ENCODE measurements at regions not wholly inside any gene's neighbourhood (a gene's known extent, or its start where the extent isn't known, plus 50 kb on each side); places are given as distances from the start of the nearest gene placed in this dataset.

- no peak overlapping the region for H3K27ac ChIP-seq (ENCODE audit: low read depth in 1 of 2, low read length in 2 of 2)
- H3K4me1 ChIP-seq (ENCODE audit: control insufficient read depth in 4 of 4, insufficient read depth in 4 of 4, low read length in 3 of 4) = peaks cover 0 to 4% (median 1%) of the 10 kb centered on the region in 4 donors
- H3K9ac ChIP-seq (ENCODE audit: low read depth in 1 of 2, low read length in 2 of 2) = no peak overlapping the region
- H3K27me3 ChIP-seq (ENCODE audit: control insufficient read depth in 4 of 4, insufficient read depth in 4 of 4, low read length in 3 of 4) = no peaks in the 10 kb centered on the region
- TF ChIP-seq, protein P1, sequence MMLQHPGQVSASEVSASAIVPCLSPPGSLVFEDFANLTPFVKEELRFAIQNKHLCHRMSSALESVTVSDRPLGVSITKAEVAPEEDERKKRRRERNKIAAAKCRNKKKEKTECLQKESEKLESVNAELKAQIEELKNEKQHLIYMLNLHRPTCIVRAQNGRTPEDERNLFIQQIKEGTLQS (IDR thresholded peaks at IDR 0.05) = no peak
- TF ChIP-seq NR2F2 (IDR thresholded peaks at IDR 0.05) (peak; percentile 8), FOXA2 (IDR thresholded peaks at IDR 0.05) (no peak), MAX (IDR thresholded peaks at IDR 0.05) (no peak), FOXA1 (IDR thresholded peaks at IDR 0.05) (no peak), TAF1 (conservative IDR thresholded peaks at IDR 0.05) (no peak), RXRA (IDR thresholded peaks at IDR 0.05) (no peak), JUND (IDR thresholded peaks at IDR 0.05) (no peak), SP1 (IDR thresholded peaks at IDR 0.05) (no peak), HNF4G (IDR thresholded peaks at IDR 0.05) (no peak), RAD21 (IDR thresholded peaks at IDR 0.05) (peak; percentile 79 to 86)
- TF ChIP-seq, protein P2, sequence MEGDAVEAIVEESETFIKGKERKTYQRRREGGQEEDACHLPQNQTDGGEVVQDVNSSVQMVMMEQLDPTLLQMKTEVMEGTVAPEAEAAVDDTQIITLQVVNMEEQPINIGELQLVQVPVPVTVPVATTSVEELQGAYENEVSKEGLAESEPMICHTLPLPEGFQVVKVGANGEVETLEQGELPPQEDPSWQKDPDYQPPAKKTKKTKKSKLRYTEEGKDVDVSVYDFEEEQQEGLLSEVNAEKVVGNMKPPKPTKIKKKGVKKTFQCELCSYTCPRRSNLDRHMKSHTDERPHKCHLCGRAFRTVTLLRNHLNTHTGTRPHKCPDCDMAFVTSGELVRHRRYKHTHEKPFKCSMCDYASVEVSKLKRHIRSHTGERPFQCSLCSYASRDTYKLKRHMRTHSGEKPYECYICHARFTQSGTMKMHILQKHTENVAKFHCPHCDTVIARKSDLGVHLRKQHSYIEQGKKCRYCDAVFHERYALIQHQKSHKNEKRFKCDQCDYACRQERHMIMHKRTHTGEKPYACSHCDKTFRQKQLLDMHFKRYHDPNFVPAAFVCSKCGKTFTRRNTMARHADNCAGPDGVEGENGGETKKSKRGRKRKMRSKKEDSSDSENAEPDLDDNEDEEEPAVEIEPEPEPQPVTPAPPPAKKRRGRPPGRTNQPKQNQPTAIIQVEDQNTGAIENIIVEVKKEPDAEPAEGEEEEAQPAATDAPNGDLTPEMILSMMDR (IDR thresholded peaks at IDR 0.05; ENCODE audit: low read depth, low read length, missing input control) = peak; percentile 44
- TF ChIP-seq, protein P3, sequence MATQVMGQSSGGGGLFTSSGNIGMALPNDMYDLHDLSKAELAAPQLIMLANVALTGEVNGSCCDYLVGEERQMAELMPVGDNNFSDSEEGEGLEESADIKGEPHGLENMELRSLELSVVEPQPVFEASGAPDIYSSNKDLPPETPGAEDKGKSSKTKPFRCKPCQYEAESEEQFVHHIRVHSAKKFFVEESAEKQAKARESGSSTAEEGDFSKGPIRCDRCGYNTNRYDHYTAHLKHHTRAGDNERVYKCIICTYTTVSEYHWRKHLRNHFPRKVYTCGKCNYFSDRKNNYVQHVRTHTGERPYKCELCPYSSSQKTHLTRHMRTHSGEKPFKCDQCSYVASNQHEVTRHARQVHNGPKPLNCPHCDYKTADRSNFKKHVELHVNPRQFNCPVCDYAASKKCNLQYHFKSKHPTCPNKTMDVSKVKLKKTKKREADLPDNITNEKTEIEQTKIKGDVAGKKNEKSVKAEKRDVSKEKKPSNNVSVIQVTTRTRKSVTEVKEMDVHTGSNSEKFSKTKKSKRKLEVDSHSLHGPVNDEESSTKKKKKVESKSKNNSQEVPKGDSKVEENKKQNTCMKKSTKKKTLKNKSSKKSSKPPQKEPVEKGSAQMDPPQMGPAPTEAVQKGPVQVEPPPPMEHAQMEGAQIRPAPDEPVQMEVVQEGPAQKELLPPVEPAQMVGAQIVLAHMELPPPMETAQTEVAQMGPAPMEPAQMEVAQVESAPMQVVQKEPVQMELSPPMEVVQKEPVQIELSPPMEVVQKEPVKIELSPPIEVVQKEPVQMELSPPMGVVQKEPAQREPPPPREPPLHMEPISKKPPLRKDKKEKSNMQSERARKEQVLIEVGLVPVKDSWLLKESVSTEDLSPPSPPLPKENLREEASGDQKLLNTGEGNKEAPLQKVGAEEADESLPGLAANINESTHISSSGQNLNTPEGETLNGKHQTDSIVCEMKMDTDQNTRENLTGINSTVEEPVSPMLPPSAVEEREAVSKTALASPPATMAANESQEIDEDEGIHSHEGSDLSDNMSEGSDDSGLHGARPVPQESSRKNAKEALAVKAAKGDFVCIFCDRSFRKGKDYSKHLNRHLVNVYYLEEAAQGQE (IDR thresholded peaks at IDR 0.05) = no peak
- TF ChIP-seq, protein P4, sequence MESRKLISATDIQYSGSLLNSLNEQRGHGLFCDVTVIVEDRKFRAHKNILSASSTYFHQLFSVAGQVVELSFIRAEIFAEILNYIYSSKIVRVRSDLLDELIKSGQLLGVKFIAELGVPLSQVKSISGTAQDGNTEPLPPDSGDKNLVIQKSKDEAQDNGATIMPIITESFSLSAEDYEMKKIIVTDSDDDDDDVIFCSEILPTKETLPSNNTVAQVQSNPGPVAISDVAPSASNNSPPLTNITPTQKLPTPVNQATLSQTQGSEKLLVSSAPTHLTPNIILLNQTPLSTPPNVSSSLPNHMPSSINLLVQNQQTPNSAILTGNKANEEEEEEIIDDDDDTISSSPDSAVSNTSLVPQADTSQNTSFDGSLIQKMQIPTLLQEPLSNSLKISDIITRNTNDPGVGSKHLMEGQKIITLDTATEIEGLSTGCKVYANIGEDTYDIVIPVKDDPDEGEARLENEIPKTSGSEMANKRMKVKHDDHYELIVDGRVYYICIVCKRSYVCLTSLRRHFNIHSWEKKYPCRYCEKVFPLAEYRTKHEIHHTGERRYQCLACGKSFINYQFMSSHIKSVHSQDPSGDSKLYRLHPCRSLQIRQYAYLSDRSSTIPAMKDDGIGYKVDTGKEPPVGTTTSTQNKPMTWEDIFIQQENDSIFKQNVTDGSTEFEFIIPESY (IDR thresholded peaks at IDR 0.05) = no peak
- H3K9me3 ChIP-seq (ENCODE audit: control insufficient read depth in 4 of 4, low read length in 3 of 4) = no peaks in the 10 kb centered on the region
- H3K4me3 ChIP-seq (ENCODE audit: low read depth in 1 of 3, low read length in 3 of 3) = no peak overlapping the region
- no peak for DNase-seq (ENCODE audit: low spot score)
- H3K36me3 ChIP-seq (ENCODE audit: control insufficient read depth in 4 of 4, insufficient read depth in 3 of 4, low read depth in 1 of 4, low read length in 3 of 4) = no peaks in the 10 kb centered on the region
- 20% methylated on average over 5 of the region's 5 CpGs for WGBS
Measured at GRCh38 chr5:33299621-33300208, 141.1 kb upstream of the TARS1 start.

DNA sequence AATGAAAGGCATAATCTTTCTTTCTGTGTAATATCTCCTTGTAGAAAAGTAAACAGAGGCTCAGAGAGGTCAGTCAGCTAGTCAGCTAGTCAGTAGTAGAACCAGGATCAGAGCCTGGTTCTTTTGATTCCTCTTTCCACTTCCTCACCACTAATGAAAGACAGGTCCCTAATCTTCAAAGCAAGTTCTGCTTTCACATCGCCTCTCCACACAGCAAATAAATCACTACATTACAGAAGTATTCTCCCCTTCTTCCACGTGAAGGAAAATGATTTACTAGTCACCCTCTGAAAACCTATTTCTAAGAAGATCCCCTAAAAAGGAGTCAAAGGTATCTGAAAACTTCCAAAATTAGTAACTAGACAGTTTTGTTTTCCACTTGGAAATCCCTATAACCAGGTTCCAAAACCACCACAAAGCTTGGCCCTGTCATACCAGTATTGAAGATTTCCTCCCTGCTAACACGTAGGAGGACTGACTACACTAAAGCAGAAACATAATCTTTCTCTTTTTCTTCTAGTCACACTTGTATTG lies 140.5 kb upstream of the TARS1 start:
- no peaks in the 10 kb centered on the region for H3K36me3 ChIP-seq (ENCODE audit: control insufficient read depth in 4 of 4, insufficient read depth in 3 of 4, low read depth in 1 of 4, low read length in 3 of 4)
- H3K9me3 ChIP-seq (ENCODE audit: control insufficient read depth in 4 of 4, low read length in 3 of 4) = no peaks in the 10 kb centered on the region
- H3K27me3 ChIP-seq (ENCODE audit: control insufficient read depth in 4 of 4, insufficient read depth in 4 of 4, low read length in 3 of 4) = no peaks in the 10 kb centered on the region
- no peak overlapping the region for H3K27ac ChIP-seq (ENCODE audit: low read depth in 1 of 2, low read length in 2 of 2)
- peaks cover 0 to 4% (median 1%) of the 10 kb centered on the region in 4 donors for H3K4me1 ChIP-seq (ENCODE audit: control insufficient read depth in 4 of 4, insufficient read depth in 4 of 4, low read length in 3 of 4)
- no peak overlapping the region for H3K4me3 ChIP-seq (ENCODE audit: low read depth in 1 of 3, low read length in 3 of 3)
- H3K9ac ChIP-seq (ENCODE audit: low read depth in 1 of 2, low read length in 2 of 2) = peak overlapping the region in 1 of 2 donors; percentile 15
- TF ChIP-seq YY1 (IDR thresholded peaks at IDR 0.05) (no peak), MAX (IDR thresholded peaks at IDR 0.05) (no peak), FOXA1 (IDR thresholded peaks at IDR 0.05) (no peak), TAF1 (conservative IDR thresholded peaks at IDR 0.05) (no peak), RAD21 (IDR thresholded peaks at IDR 0.05) (no peak), HNF4G (IDR thresholded peaks at IDR 0.05) (no peak)
- TF ChIP-seq, protein P1 (IDR thresholded peaks at IDR 0.05) = no peak
- no peak for DNase-seq (ENCODE audit: low spot score)
- WGBS = 24% methylated on average over 3 of the region's 3 CpGs
